Ishikawa (cell line): ENCODE measurements at regions not wholly inside any gene's neighbourhood (a gene's known extent, or its start where the extent isn't known, plus 50 kb on each side); places are given as distances from the start of the nearest gene placed in this dataset.

Source experiments
- CEBPB ChIP-seq: IDR thresholded peaks from 2 replicates; pipeline ENCODE4 v1.6.1; 2012
- CREB1 ChIP-seq: IDR thresholded peaks from 2 replicates; pipeline ENCODE4 v1.6.1; 2012; ENCODE audit warnings: low read depth
- EGR1 ChIP-seq: IDR thresholded peaks from 2 replicates; pipeline ENCODE4 v1.6.1; 2012
- EP300 ChIP-seq: IDR thresholded peaks from 2 replicates; pipeline ENCODE4 v1.6.1; 2012; ENCODE audit warnings: borderline replicate concordance
- FOXM1 ChIP-seq: IDR thresholded peaks from 2 replicates; pipeline ENCODE4 v1.6.1; 2012; ENCODE audit warnings: low read depth, borderline replicate concordance
- NFIC ChIP-seq: IDR thresholded peaks from 2 replicates; pipeline ENCODE4 v1.6.1; 2012
- RAD21 ChIP-seq: IDR thresholded peaks from 2 replicates; pipeline ENCODE4 v1.6.1; 2012; ENCODE audit warnings: low read depth
- TAF1 ChIP-seq: IDR thresholded peaks from 2 replicates; pipeline ENCODE4 v1.6.1; 2012; ENCODE audit warnings: low read depth, mild to moderate bottlenecking
- TCF12 ChIP-seq: IDR thresholded peaks from 2 replicates; pipeline ENCODE4 v1.6.1; 2012; ENCODE audit warnings: low read depth
- TEAD4 ChIP-seq: IDR thresholded peaks from 2 replicates; pipeline ENCODE4 v1.6.1; 2012
- YY1 ChIP-seq: IDR thresholded peaks from 2 replicates; pipeline ENCODE4 v1.6.1; 2012; ENCODE audit warnings: low read depth
- ZBTB7A ChIP-seq: IDR thresholded peaks from 2 replicates; pipeline ENCODE4 v1.6.1; 2012; ENCODE audit warnings: low read depth
- TF ChIP-seq, protein P1 (sequence below): IDR thresholded peaks from 2 replicates; pipeline ENCODE4 v1.6.1; 2012
- TF ChIP-seq, protein P2 (sequence below): IDR thresholded peaks from 2 replicates; pipeline ENCODE4 v1.6.1; 2012
- TF ChIP-seq, protein P3 (sequence below): IDR thresholded peaks from 2 replicates; pipeline ENCODE4 v1.6.1; 2012; ENCODE audit warnings: low read depth, mild to moderate bottlenecking

DNA sequence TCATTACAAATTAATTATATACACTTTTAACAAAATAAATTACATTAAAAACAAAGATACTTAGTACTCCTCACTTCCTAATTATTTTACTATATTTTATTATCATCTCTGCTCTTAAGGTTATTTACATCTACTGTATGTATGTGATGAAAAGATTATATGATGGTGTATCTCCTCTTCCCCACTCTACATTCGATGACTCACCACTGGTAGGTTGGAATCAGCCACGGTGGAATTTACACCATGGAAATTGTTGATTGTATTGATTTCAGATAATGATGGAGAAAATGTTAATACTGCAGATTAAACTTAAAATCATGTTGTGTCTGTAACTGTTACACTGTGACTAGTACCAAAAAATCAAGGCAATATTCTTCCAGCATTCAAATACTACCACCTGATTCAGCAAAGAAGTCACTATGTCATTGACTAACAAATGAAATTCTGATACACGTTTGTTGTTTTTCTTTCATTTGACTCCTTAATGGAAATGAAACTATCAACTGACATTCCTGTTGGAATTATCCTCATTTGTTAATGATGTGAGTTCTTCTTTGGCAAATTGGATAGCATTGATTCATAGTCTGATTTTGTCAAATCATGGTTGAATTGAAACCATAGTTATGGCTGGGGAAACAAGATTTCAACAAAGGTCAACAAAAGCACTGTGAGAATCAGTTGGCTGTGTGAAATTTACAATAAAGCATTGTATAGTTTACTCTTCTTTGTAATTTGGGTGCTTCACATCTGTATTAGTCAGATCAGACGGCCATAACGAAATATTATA, 69.0 kb upstream of the NLK start:
- TF ChIP-seq EP300 = no peak
- TF ChIP-seq, protein P1, sequence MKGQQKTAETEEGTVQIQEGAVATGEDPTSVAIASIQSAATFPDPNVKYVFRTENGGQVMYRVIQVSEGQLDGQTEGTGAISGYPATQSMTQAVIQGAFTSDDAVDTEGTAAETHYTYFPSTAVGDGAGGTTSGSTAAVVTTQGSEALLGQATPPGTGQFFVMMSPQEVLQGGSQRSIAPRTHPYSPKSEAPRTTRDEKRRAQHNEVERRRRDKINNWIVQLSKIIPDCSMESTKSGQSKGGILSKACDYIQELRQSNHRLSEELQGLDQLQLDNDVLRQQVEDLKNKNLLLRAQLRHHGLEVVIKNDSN = no peak
- TF ChIP-seq, protein P2, sequence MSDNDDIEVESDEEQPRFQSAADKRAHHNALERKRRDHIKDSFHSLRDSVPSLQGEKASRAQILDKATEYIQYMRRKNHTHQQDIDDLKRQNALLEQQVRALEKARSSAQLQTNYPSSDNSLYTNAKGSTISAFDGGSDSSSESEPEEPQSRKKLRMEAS = no peak
- TF ChIP-seq CREB1 = no peak
- TF ChIP-seq, protein P3, sequence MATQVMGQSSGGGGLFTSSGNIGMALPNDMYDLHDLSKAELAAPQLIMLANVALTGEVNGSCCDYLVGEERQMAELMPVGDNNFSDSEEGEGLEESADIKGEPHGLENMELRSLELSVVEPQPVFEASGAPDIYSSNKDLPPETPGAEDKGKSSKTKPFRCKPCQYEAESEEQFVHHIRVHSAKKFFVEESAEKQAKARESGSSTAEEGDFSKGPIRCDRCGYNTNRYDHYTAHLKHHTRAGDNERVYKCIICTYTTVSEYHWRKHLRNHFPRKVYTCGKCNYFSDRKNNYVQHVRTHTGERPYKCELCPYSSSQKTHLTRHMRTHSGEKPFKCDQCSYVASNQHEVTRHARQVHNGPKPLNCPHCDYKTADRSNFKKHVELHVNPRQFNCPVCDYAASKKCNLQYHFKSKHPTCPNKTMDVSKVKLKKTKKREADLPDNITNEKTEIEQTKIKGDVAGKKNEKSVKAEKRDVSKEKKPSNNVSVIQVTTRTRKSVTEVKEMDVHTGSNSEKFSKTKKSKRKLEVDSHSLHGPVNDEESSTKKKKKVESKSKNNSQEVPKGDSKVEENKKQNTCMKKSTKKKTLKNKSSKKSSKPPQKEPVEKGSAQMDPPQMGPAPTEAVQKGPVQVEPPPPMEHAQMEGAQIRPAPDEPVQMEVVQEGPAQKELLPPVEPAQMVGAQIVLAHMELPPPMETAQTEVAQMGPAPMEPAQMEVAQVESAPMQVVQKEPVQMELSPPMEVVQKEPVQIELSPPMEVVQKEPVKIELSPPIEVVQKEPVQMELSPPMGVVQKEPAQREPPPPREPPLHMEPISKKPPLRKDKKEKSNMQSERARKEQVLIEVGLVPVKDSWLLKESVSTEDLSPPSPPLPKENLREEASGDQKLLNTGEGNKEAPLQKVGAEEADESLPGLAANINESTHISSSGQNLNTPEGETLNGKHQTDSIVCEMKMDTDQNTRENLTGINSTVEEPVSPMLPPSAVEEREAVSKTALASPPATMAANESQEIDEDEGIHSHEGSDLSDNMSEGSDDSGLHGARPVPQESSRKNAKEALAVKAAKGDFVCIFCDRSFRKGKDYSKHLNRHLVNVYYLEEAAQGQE = no peak
- no peak for TF ChIP-seq NFIC
- no peak for TF ChIP-seq RAD21
- TF ChIP-seq TEAD4 = no peak

DNA sequence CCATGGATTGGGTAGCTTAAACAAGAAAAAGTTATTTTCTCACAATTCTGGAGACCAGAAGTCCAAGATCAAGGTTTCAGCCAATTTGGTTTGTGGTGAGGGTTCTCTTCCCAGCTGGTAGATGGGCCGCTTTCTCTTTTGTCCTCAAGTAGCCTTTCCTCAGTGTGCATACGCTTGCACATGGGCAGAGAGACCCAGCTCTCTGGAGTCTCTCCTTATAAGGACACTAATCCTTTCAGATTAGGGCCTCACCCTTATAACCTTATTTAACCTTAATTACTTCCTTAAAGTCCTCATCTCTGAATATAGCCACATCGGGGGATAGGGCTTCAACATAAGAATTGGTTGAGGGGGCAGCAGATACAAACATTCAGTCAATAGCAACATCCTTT, 68.4 kb upstream of the NLK start:
- TF ChIP-seq, protein P3 = no peak
- TF ChIP-seq TAF1 = no peak
- TF ChIP-seq FOXM1 = no peak
- no peak for TF ChIP-seq ZBTB7A
- TF ChIP-seq RAD21 = no peak
- TF ChIP-seq YY1 = no peak
- no peak for TF ChIP-seq CEBPB
- TF ChIP-seq, protein P1 = no peak
- TF ChIP-seq EGR1 = no peak
- no peak for TF ChIP-seq TEAD4
- TF ChIP-seq, protein P2 = no peak
- no peak for TF ChIP-seq EP300
- TF ChIP-seq CREB1 = no peak
- TF ChIP-seq NFIC = no peak
- no peak for TF ChIP-seq TCF12

DNA sequence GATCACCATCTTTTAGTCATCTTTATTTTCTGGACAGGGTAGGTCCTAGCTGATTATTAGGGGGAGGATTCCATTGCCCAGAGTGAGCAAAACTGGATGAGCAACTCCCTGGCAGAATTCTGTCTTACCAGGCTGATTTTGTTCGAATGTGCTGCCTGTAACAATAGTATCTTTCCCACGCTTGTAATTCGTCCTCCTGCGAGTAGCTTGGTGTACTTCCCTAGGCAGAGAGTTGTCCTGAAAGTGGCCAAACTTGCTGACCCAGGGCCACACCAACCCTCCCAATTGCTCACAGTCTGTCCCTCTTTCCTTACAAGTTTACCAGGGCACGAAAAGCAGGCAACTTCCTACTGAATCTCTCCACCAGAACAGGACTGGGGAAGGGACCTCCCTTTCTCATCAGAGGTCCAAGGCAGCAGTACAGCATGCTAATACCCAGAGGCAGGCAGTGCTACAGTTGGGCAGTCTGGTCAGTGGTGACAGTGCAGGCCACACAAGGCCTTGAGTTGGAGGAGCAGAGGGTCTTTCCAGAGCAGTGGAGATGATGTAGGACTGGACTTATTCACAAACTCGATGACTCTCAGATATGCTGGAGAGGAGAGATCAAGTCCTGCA, 67.8 kb upstream of the NLK start:
- TF ChIP-seq TAF1 = no peak
- TF ChIP-seq FOXM1 = no peak
- TF ChIP-seq, protein P2 = no peak
- no peak for TF ChIP-seq CREB1
- TF ChIP-seq RAD21 = no peak
- TF ChIP-seq TEAD4 = no peak
- TF ChIP-seq EGR1 = no peak
- no peak for TF ChIP-seq EP300
- TF ChIP-seq, protein P1 = no peak
- no peak for TF ChIP-seq YY1
- no peak for TF ChIP-seq CEBPB
- no peak for TF ChIP-seq NFIC
- no peak for TF ChIP-seq TCF12
- TF ChIP-seq ZBTB7A = no peak
- TF ChIP-seq, protein P3 = no peak
